ENCODE measurements at regions not wholly inside any gene's neighbourhood (a gene's known extent, or its start where the extent isn't known, plus 50 kb on each side); places are given as distances from the start of the nearest gene placed in this dataset.

DNA sequence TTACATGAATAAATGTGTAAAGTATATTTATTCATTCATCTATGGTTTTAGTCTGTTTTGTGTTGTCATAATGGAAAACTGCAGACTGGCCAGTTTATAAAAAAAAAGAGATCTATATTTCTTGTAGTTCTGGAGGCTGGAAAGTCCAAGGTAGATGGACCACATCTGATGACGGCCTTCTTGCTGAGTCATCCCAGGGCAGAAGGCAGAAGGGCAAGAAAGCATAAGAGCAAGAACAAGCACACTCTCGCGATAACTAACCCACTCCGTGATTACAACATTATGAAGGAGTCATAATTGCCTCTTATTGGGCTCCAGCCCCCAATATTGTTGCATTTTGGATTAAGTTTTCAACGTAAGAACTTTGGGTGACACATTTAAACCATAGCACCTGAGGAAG is 180.4 kb upstream of the DAB2 start:
- TF ChIP-seq, protein P1, sequence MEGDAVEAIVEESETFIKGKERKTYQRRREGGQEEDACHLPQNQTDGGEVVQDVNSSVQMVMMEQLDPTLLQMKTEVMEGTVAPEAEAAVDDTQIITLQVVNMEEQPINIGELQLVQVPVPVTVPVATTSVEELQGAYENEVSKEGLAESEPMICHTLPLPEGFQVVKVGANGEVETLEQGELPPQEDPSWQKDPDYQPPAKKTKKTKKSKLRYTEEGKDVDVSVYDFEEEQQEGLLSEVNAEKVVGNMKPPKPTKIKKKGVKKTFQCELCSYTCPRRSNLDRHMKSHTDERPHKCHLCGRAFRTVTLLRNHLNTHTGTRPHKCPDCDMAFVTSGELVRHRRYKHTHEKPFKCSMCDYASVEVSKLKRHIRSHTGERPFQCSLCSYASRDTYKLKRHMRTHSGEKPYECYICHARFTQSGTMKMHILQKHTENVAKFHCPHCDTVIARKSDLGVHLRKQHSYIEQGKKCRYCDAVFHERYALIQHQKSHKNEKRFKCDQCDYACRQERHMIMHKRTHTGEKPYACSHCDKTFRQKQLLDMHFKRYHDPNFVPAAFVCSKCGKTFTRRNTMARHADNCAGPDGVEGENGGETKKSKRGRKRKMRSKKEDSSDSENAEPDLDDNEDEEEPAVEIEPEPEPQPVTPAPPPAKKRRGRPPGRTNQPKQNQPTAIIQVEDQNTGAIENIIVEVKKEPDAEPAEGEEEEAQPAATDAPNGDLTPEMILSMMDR (IDR thresholded peaks at IDR 0.05; ENCODE audit: insufficient read depth, low read length): no peak
- DNase-seq (ENCODE audit: low read depth): no peak
- no peak overlapping the region for H3K4me3 ChIP-seq (ENCODE audit: low read depth, low read length)

DNA sequence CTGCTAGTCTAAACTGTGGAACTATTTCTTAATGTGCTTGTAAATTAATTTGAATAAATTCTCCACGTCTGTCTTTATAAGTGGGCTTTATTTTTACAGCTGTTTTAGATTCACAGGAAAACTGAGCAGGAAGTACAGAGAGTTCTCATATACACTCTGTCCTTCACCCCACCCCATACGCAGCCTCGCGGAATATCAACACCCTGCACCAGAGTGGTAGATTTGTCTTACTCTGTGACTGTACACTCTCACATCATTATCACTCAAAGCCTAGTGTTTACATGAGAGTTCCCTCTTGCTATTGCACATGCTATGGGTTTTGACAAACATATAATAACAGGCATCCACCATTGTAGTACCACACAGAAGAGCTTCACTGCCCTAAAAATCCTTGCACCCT is 179.7 kb upstream of the DAB2 start:
- H3K4me3 ChIP-seq (ENCODE audit: low read depth, low read length): no peak overlapping the region
- TF ChIP-seq, protein P1 (IDR thresholded peaks at IDR 0.05; ENCODE audit: insufficient read depth, low read length): no peak
- no peak for DNase-seq (ENCODE audit: low read depth)

DNA sequence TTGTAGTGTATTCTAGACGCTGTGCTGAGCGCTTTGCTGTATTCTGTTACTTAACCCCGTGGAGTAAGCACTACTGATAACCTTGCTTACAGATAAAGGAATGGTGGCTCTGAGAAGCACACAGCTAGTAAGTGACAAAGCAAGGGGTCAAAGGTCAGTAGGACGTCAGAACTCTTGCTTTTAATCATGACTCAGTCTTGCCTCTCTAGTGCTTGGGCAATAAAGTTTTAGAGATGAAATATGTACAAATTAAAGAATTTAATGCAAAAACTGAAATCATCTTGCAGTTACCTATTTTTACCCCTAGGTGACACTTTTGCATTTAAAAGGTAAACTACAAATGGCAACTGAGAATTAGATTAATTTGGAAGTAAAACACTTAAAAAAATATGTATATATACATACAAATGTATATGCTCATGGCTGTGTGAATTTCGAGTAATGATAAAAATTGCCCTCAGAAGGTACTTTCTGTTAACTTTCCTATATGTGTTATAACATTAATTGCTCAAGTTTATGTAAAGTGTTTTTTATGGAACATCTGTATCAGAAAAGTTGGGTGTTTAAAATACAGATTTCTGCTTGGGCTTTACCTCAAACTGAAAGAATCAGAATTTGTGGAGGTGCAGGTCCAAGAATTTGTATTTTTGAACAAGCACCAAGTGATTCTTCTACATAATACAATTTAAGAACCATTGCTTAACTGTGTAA is 175.1 kb upstream of the DAB2 start:
- peak; percentile 71 for DNase-seq (ENCODE audit: low read depth)
- no peak overlapping the region for H3K4me3 ChIP-seq (ENCODE audit: low read depth, low read length)
- TF ChIP-seq, protein P1 (IDR thresholded peaks at IDR 0.05; ENCODE audit: insufficient read depth, low read length): peak; percentile 64

DNA sequence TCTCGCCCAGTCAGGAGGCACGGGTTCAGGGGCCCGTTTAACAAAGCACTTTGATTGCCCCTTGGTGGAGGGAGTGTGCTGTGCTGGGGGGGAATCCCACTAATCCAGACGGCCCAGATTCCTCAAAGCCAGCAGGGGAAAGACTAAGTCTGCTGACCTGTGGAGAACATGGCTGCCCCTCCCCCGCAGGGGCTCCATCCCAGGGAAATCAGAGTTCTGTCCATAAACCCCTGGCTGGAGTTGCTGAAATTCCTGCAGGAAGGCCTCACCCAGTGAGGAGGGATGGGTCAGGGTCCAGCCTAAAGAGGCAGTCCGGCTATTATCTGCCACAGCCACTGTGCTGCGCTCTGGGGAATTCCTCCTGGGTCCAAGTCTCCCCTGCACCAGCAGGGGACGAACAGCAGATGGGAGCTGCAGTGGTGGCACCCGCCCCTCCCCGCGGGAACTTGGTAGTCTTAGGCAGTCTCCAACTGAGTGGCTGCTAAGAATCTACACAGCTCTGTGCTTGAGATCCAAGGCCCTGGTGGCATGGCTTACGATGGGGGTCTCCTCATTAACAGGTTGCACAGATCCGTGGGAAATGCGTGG is 174.0 kb upstream of the DAB2 start:
- no peak overlapping the region for H3K4me3 ChIP-seq (ENCODE audit: low read depth, low read length)
- DNase-seq (ENCODE audit: low read depth): no peak
- TF ChIP-seq, protein P1 (IDR thresholded peaks at IDR 0.05; ENCODE audit: insufficient read depth, low read length): no peak

DNA sequence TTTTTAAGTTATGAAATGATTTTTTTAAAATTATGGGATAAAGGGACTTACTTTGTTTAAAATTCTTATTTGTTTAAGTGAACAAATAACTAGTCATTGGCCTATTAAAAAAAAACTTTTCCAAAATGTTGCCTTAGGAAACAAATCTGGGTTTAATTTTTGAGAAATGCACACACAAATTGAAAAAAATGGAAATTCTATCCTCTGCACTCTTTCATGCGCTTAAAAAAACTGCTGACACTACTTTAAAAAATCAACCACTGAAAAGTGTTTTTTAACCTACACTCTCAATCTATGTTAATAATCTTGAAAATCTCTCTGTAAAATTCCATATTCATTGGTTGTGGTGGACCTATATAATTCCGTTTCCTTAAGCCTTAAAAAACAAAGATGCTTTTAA is 163.4 kb upstream of the DAB2 start:
- no peak for DNase-seq (ENCODE audit: low read depth)
- no peak overlapping the region for H3K4me3 ChIP-seq (ENCODE audit: low read depth, low read length)
- TF ChIP-seq, protein P1 (IDR thresholded peaks at IDR 0.05; ENCODE audit: insufficient read depth, low read length): no peak

DNA sequence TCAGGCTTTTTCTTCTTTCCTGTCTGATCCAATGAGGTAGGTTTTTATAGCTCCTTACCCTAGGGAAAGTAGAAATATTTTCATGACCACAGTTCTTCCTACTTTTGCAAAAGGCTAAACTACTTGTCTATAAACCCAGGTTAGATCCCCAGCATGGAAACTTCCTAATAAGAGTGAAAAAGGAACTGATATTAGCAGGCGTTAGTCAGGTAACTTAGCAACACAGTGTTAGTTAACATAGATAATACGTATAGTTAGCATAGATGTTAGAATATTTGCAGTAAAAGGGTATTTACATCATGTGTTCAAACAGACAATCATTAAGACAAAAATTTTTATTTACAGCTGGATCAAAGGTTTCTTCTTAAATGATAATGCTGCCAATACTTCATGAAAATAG is 162.9 kb upstream of the DAB2 start:
- DNase-seq (ENCODE audit: low read depth): no peak
- H3K4me3 ChIP-seq (ENCODE audit: low read depth, low read length): no peak overlapping the region
- TF ChIP-seq, protein P1 (IDR thresholded peaks at IDR 0.05; ENCODE audit: insufficient read depth, low read length): no peak

Data from fibroblast of the aortic adventitia (primary cell).